ENCODE measurements at regions not wholly inside any gene's neighbourhood (a gene's known extent, or its start where the extent isn't known, plus 50 kb on each side); places are given as distances from the start of the nearest gene placed in this dataset.

DNA sequence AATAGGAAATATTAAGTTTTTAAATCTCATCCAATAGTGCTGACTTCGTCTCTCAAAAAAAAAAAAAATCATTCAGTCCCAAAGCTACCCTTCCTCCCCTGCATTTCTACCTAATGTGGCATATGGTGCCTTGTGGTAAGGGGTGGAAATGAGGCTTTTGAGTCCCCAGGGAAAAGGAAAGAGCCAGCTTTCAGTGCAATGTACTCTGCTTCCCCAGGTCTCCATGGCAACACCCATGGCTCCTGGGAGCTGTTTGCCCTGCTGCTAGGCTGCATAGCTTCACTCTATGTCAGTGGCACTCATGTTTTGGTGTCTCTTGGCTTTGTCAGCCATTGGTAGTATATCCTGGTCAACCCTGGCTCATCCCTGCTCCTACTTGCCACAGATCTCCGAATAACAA, 175.9 kb downstream of the SLC39A8 start:
- in situ Hi-C loops (cut with HindIII; ENCODE audit: low sequenced_read_pairs), result no loop called here
- peak; percentile 25 for DNase-seq (ENCODE audit: low read depth, low spot score)
- TF ChIP-seq, protein P1, sequence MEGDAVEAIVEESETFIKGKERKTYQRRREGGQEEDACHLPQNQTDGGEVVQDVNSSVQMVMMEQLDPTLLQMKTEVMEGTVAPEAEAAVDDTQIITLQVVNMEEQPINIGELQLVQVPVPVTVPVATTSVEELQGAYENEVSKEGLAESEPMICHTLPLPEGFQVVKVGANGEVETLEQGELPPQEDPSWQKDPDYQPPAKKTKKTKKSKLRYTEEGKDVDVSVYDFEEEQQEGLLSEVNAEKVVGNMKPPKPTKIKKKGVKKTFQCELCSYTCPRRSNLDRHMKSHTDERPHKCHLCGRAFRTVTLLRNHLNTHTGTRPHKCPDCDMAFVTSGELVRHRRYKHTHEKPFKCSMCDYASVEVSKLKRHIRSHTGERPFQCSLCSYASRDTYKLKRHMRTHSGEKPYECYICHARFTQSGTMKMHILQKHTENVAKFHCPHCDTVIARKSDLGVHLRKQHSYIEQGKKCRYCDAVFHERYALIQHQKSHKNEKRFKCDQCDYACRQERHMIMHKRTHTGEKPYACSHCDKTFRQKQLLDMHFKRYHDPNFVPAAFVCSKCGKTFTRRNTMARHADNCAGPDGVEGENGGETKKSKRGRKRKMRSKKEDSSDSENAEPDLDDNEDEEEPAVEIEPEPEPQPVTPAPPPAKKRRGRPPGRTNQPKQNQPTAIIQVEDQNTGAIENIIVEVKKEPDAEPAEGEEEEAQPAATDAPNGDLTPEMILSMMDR (IDR thresholded peaks at IDR 0.05; ENCODE audit: low read depth, low read length), result no peak
- H3K4me3 ChIP-seq (ENCODE audit: low read depth, low read length), result no peak overlapping the region

DNA sequence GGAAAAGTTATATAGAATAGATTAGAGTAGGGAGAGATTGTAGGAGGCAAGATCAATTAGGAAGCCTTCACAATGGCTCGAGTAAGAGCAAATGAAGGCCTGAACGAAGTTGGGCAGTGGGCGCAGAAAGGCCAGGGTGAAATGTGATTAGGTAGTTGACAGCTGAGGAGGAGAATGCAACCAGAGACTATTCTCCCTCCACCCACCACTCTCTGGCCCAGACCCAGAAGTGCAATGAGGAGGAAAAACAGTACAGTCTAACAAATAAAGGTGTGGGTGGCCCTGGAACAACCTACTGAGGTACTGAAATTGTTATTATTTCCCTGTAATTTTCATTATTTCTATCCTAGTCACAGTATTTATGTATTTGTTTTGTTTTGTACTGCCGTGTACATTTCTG, 176.7 kb downstream of the SLC39A8 start:
- no peak overlapping the region for H3K4me3 ChIP-seq (ENCODE audit: low read depth, low read length)
- DNase-seq (ENCODE audit: low read depth, low spot score), result no peak
- in situ Hi-C loops (cut with HindIII; ENCODE audit: low sequenced_read_pairs), result no loop called here
- TF ChIP-seq, protein P1 (IDR thresholded peaks at IDR 0.05; ENCODE audit: low read depth, low read length), result no peak

DNA sequence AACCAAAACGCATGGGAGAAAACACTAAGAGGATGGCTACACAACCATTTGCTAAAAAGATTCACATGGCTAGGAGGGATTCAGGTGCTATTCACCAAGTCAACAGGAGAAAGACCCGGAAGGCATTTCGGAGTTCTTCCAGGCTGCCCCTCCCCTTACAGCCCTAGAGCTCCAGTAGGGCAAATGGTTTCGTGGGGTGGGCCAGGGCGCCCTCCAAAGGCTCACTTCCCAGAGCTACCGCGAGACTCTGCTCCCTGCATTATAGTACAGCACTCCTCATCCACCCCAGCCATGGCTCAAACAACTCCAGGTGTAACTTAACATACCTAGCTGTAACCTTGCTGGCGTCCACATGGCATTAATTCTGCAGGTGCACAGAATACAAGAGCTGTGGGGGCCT, 179.7 kb downstream of the SLC39A8 start:
- in situ Hi-C loops (cut with HindIII; ENCODE audit: low sequenced_read_pairs), result no loop called here
- TF ChIP-seq, protein P1 (IDR thresholded peaks at IDR 0.05; ENCODE audit: low read depth, low read length), result no peak
- no peak for DNase-seq (ENCODE audit: low read depth, low spot score)
- no peak overlapping the region for H3K4me3 ChIP-seq (ENCODE audit: low read depth, low read length)

DNA sequence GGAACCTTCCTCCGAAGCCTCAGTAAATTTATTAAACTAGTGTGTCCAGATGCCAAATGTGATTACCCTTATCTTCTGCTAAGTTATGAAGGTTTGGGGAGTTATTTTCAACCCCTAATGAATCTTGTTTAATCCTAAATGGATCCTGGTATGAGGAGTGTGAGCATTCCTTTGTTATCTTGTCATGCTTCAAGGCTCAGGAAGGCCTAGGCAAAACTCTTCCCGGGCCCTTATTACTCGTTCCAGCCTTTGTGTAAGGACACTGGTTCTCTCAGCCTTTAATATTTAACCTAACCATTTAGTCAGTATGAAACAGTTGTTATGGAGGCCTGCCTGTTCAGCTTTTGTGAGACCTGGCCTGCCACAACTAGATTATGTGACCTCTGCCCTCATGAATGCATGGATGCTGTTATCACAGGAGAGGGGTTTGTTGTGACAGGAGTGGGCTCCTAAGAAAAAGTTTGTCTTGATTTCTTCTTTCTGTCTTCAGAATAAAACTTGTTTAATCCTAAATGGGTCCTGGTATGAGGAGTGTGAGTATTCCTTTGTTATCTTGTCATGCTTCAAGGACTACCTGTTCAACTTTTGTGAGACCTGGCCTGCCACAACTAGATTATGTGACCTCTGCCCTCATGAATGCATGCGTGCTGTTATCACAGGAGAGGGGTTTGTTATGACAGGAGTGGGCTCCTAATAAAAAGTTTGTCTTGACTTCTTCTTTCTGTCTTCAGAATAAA, 181.7 kb downstream of the SLC39A8 start:
- no peak overlapping the region for H3K4me3 ChIP-seq (ENCODE audit: low read depth, low read length)
- in situ Hi-C loops (cut with HindIII; ENCODE audit: low sequenced_read_pairs), result no loop called here
- TF ChIP-seq, protein P1 (IDR thresholded peaks at IDR 0.05; ENCODE audit: low read depth, low read length), result no peak
- DNase-seq (ENCODE audit: low read depth, low spot score), result no peak

DNA sequence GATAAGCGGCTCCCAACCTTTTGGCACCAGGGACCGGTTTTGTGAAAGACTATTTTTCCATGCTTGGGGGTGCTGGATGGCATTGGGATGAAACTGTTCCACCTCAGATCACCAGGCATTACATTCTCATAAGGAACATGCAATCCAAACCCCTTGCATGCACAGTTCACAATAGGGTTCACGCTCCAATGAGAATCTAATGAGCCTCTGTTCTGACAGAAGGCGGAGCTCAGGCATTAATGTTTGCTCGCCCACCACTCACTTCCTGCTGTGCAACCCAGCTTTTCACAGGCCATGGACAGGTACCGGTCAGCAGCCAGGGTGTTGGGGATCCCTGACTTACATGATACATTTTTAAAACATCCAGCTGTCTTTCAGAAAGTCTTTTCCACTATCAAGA, 187.3 kb downstream of the SLC39A8 start:
- TF ChIP-seq, protein P1 (IDR thresholded peaks at IDR 0.05; ENCODE audit: low read depth, low read length), result no peak
- in situ Hi-C loops (cut with HindIII; ENCODE audit: low sequenced_read_pairs), result no loop called here
- H3K4me3 ChIP-seq (ENCODE audit: low read depth, low read length), result no peak overlapping the region
- no peak for DNase-seq (ENCODE audit: low read depth, low spot score)

DNA sequence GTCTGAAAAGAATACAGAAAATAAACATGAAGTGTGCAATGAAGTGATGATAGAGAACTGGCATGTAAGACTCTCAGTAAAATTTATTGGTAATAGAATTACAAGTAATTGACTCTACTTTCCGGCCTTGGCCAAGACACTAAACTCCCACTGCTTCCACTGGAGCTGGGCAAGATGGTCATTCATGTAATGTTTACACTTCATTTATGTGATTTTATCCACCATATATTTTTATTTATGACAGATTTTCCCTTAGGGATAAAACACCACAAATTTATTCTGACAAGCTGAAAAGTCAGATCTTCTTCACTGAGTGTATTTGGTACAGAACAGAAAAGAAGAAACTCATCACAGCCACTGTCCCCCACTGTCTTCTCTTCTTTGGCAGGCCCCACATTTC, 191.9 kb downstream of the SLC39A8 start:
- in situ Hi-C loops (cut with HindIII; ENCODE audit: low sequenced_read_pairs), result no loop called here
- no peak for DNase-seq (ENCODE audit: low read depth, low spot score)
- H3K4me3 ChIP-seq (ENCODE audit: low read depth, low read length), result no peak overlapping the region
- TF ChIP-seq, protein P1 (IDR thresholded peaks at IDR 0.05; ENCODE audit: low read depth, low read length), result no peak
